K562 (cell line): ENCODE measurements at regions not wholly inside any gene's neighbourhood (a gene's known extent, or its start where the extent isn't known, plus 50 kb on each side); places are given as distances from the start of the nearest gene placed in this dataset.

ENCODE experiments used
- GABPB1 ChIP-seq: sonication (generic); formaldehyde crosslinking; IDR thresholded peaks from 2 replicates; pipeline ENCODE4 v1.8.0; 2022; ENCODE audit warnings: mild to moderate bottlenecking, missing genetic modification reagents
- JUN ChIP-seq, 2 experiments: sonication (generic) in 1 of 2; formaldehyde crosslinking in 1 of 2; IDR thresholded peaks; 2 replicates each; pipeline versions ENCODE4 v1.6.1 to v1.8.0; 2012 to 2022; ENCODE audit warnings: borderline replicate concordance in 2 of 2, mild to moderate bottlenecking in 2 of 2, improper control_type of control experiment in 1 of 2, low read depth in 1 of 2, low read length in 1 of 2, missing genetic modification reagents in 1 of 2
- U2AF2 ChIP-seq: fragments of 200-400 bp; formaldehyde crosslinking; optimal IDR thresholded peaks from 2 replicates; pipeline ENCODE3; 2017; ENCODE audit warnings: low read depth, mild to moderate bottlenecking, low read length
- ZNF695 ChIP-seq: fragments of 450-650 bp; formaldehyde crosslinking; IDR thresholded peaks from 2 replicates; pipeline ENCODE4 v1.4.0; 2020; ENCODE audit warnings: mild to moderate bottlenecking, moderate library complexity
- TF ChIP-seq, protein P1 (sequence below): sonication (generic); formaldehyde crosslinking; IDR thresholded peaks from 2 replicates; pipeline ENCODE4 v1.8.1; 2022; ENCODE audit warnings: missing genetic modification reagents
- TF ChIP-seq, protein P2 (sequence below): sonication (generic); formaldehyde crosslinking; IDR thresholded peaks from 2 replicates; pipeline ENCODE4 v1.8.1; 2023; ENCODE audit warnings: mild to moderate bottlenecking, missing genetic modification reagents, moderate library complexity
- TF ChIP-seq, protein P3 (sequence below): fragments of 450-650 bp; formaldehyde crosslinking; IDR thresholded peaks from 2 replicates; pipeline ENCODE4 v1.4.0; 2022; ENCODE audit warnings: mild to moderate bottlenecking, moderate library complexity

DNA sequence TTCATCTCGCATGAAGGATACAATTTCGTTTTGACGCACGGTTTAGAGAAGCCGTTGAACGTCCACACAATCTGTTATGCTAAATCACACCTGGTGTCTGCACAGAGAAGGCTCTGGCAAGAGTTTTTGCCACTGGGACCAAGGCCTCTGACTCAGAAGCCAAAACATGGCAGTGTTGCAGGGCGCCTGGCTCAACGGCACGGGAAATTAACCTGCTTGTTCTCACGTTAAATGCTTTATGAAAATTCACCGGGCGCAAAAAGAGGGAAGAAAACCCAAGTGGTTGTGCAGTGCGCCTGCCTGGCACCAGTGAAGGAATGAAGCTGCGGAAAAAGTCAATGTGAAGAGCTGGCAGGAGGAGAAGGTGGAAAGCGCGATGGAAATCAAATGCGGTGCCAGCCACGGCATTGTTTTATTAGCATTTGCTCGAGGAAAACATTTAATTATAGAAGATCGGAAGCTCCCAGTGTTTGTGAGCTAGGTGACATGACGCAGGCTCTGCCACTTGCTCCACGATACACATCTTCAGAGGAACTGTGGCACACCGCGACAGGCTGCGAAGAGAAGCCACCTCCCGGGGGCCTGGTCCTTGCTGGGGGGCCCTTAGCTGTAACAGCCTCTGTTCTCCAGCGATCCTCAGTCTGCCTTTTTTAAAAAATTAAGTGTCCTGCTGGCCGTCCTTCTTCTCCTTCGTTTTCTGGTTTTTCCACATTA lies 126.2 kb downstream of the ZIC5 start:
- TF ChIP-seq ZNF695 (CRISPR knock-in tag): no peak
- TF ChIP-seq JUN (IDR thresholded peaks at IDR 0.05; ENCODE audit: borderline replicate concordance, low read depth, low read length): no peak
- TF ChIP-seq JUN (CRISPR knock-in tag; IDR thresholded peaks at IDR 0.05; ENCODE audit: borderline replicate concordance): no peak
- TF ChIP-seq, protein P1, sequence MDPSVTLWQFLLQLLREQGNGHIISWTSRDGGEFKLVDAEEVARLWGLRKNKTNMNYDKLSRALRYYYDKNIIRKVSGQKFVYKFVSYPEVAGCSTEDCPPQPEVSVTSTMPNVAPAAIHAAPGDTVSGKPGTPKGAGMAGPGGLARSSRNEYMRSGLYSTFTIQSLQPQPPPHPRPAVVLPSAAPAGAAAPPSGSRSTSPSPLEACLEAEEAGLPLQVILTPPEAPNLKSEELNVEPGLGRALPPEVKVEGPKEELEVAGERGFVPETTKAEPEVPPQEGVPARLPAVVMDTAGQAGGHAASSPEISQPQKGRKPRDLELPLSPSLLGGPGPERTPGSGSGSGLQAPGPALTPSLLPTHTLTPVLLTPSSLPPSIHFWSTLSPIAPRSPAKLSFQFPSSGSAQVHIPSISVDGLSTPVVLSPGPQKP (CRISPR knock-in tag): no peak
- TF ChIP-seq, protein P2, sequence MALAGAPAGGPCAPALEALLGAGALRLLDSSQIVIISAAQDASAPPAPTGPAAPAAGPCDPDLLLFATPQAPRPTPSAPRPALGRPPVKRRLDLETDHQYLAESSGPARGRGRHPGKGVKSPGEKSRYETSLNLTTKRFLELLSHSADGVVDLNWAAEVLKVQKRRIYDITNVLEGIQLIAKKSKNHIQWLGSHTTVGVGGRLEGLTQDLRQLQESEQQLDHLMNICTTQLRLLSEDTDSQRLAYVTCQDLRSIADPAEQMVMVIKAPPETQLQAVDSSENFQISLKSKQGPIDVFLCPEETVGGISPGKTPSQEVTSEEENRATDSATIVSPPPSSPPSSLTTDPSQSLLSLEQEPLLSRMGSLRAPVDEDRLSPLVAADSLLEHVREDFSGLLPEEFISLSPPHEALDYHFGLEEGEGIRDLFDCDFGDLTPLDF (CRISPR knock-in tag): no peak
- TF ChIP-seq, protein P3, sequence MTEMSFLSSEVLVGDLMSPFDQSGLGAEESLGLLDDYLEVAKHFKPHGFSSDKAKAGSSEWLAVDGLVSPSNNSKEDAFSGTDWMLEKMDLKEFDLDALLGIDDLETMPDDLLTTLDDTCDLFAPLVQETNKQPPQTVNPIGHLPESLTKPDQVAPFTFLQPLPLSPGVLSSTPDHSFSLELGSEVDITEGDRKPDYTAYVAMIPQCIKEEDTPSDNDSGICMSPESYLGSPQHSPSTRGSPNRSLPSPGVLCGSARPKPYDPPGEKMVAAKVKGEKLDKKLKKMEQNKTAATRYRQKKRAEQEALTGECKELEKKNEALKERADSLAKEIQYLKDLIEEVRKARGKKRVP (CRISPR knock-in tag): no peak
- no peak for TF ChIP-seq GABPB1
- no peak for TF ChIP-seq U2AF2
